Neural cell (in vitro differentiated cells): ENCODE measurements at regions not wholly inside any gene's neighbourhood (a gene's known extent, or its start where the extent isn't known, plus 50 kb on each side); places are given as distances from the start of the nearest gene placed in this dataset.

ENCODE experiments used
- H2AFZ ChIP-seq: fragments of 200-600, 300-800 bp; sonication (generic), shearing (Covaris generic); 2 replicates; pipeline ENCODE4 v1.6.0; 2014; ENCODE audit warnings: low read depth, mild to moderate bottlenecking, antibody characterized with exemption, low read length, moderate library complexity
- H3F3A ChIP-seq: fragments of 200-600 bp; shearing (Covaris generic); 2 replicates; pipeline ENCODE4 v1.6.1; 2016; ENCODE audit warnings: mild to moderate bottlenecking, moderate library complexity, mixed read lengths, antibody characterized with exemption, low read length; ENCODE audit not compliant: insufficient read depth, poor library complexity, severe bottlenecking
- H3K27ac ChIP-seq: fragments of 200-600, 300-800 bp; sonication (generic), shearing (Covaris generic); 2 replicates; pipeline ENCODE4 v1.5.1; 2014; ENCODE audit warnings: mild to moderate bottlenecking, low read length, moderate library complexity
- H3K27me3 ChIP-seq: fragments of 300-800, 200-600 bp; sonication (generic), shearing (Covaris generic); 2 replicates; pipeline ENCODE4 v1.6.0; 2014; ENCODE audit warnings: mild to moderate bottlenecking, low read depth, low read length, moderate library complexity; ENCODE audit not compliant: insufficient read depth
- H3K36me3 ChIP-seq: fragments of 300-800, 200-600 bp; sonication (generic), shearing (Covaris generic); 2 replicates; pipeline ENCODE4 v1.5.1; 2014; ENCODE audit warnings: mild to moderate bottlenecking, antibody characterized with exemption, low read length, moderate library complexity; ENCODE audit not compliant: insufficient read depth
- H3K4me2 ChIP-seq: fragments of 300-800, 200-600 bp; sonication (generic), shearing (Covaris generic); 2 replicates; pipeline ENCODE4 v1.6.0; 2014; ENCODE audit warnings: mild to moderate bottlenecking, low read length
- H3K4me3 ChIP-seq: fragments of 300-800, 200-600 bp; sonication (generic), shearing (Covaris generic); 2 replicates; pipeline ENCODE4 v1.5.1; 2014; ENCODE audit warnings: mild to moderate bottlenecking, low read length, moderate library complexity
- H3K79me2 ChIP-seq: fragments of 200-600 bp; shearing (Covaris generic); replicated peaks from 2 replicates; pipeline ENCODE4 v1.6.0; 2014; ENCODE audit warnings: mild to moderate bottlenecking, low read length, moderate library complexity; ENCODE audit not compliant: insufficient read depth
- H3K9ac ChIP-seq: fragments of 300-800, 200-600 bp; sonication (generic), shearing (Covaris generic); 2 replicates; pipeline ENCODE4 v1.6.1; 2016; ENCODE audit warnings: mild to moderate bottlenecking, low read length, mixed read lengths
- H3K9me2 ChIP-seq: fragments of 200-600 bp; shearing (Covaris generic); 2 replicates; pipeline ENCODE4 v1.6.1; 2016; ENCODE audit warnings: mild to moderate bottlenecking, low read length, mixed read lengths; ENCODE audit not compliant: insufficient read depth
- H3K9me3 ChIP-seq: fragments of 200-600, 300-800 bp; sonication (generic), shearing (Covaris generic); 2 replicates; pipeline ENCODE4 v1.6.1; 2016; ENCODE audit warnings: mild to moderate bottlenecking, mixed run types, low read length, moderate library complexity, mixed read lengths
- H4K20me1 ChIP-seq: fragments of 200-600 bp; shearing (Covaris generic); 2 replicates; pipeline ENCODE4 v1.6.1; 2016; ENCODE audit warnings: mild to moderate bottlenecking, mixed run types; ENCODE audit not compliant: insufficient read depth
- CTCF ChIP-seq: fragments of 450-650 bp; IDR thresholded peaks from 2 replicates; pipeline ENCODE4 v1.5.1; 2014; ENCODE audit warnings: antibody characterized with exemption, mild to moderate bottlenecking, moderate library complexity; ENCODE audit not compliant: poor library complexity, severe bottlenecking
- EP300 ChIP-seq: fragments of 450-650 bp; conservative IDR thresholded peaks from 2 replicates; pipeline ENCODE4 v1.6.1; 2014; ENCODE audit warnings: antibody characterized with exemption, mild to moderate bottlenecking, moderate library complexity; ENCODE audit not compliant: poor library complexity, severe bottlenecking
- EZH2 ChIP-seq: fragments of 200-600, 300-800 bp; shearing (Covaris generic), sonication (generic); IDR thresholded peaks from 2 replicates; pipeline ENCODE4 v1.6.1; 2014; ENCODE audit warnings: antibody characterized with exemption, low read length, borderline replicate concordance, mild to moderate bottlenecking; ENCODE audit not compliant: insufficient read depth, poor library complexity, severe bottlenecking
- MXI1 ChIP-seq: fragments of 450-650 bp; conservative IDR thresholded peaks from 2 replicates; pipeline ENCODE4 v1.6.1; 2014; ENCODE audit warnings: antibody characterized with exemption, mild to moderate bottlenecking; ENCODE audit not compliant: poor library complexity, severe bottlenecking
- POLR2AphosphoS5 ChIP-seq: IDR thresholded peaks from 2 replicates; pipeline ENCODE4 v1.6.1; 2012
- RAD21 ChIP-seq: fragments of 450-650 bp; conservative IDR thresholded peaks from 2 replicates; pipeline ENCODE4 v1.6.1; 2014; ENCODE audit warnings: antibody characterized with exemption, mild to moderate bottlenecking, moderate library complexity
- REST ChIP-seq: IDR thresholded peaks from 2 replicates; pipeline ENCODE4 v1.6.1; 2012; ENCODE audit warnings: borderline replicate concordance
- SMC3 ChIP-seq: fragments of 450-650 bp; conservative IDR thresholded peaks from 2 replicates; pipeline ENCODE4 v1.6.1; 2014; ENCODE audit warnings: antibody characterized with exemption, mild to moderate bottlenecking, moderate library complexity; ENCODE audit not compliant: poor library complexity
- TAF1 ChIP-seq: IDR thresholded peaks from 2 replicates; pipeline ENCODE4 v1.6.1; 2012; ENCODE audit warnings: low read depth

GRCh38 chr13:99133848-99134247, 66.8 kb upstream of the UBAC2 start:
- H3K4me2 ChIP-seq = no peak overlapping the region
- no peaks in the 10 kb centered on the region for H3K36me3 ChIP-seq
- no peak overlapping the region for H3K9ac ChIP-seq
- no peaks in the 10 kb centered on the region for H3K9me3 ChIP-seq
- H3K79me2 ChIP-seq = no peaks in the 10 kb centered on the region
- H3K27ac ChIP-seq = no peak overlapping the region
- no peaks in the 10 kb centered on the region for H4K20me1 ChIP-seq
- H3K27me3 ChIP-seq = no peaks in the 10 kb centered on the region
- no peak for TF ChIP-seq MXI1
- no peak for TF ChIP-seq REST
- TF ChIP-seq TAF1 = no peak
- TF ChIP-seq SMC3 = no peak
- no peak for TF ChIP-seq CTCF
- no peak for TF ChIP-seq EP300
- no peak for TF ChIP-seq POLR2AphosphoS5
- no peaks in the 10 kb centered on the region for H3F3A ChIP-seq
- no peak overlapping the region for H3K4me3 ChIP-seq
- H3K9me2 ChIP-seq = no peaks in the 10 kb centered on the region
- H2AFZ ChIP-seq = no peak overlapping the region

- TF ChIP-seq SMC3 (no peak), POLR2AphosphoS5 (no peak), CTCF (no peak), EP300 (no peak), MXI1 (no peak), REST (no peak), EZH2 (no peak), RAD21 (no peak), TAF1 (no peak)
- Histone ChIP-seq H3K27ac (no peak overlapping the region), H3K4me3 (no peak overlapping the region), H3K4me2 (no peak overlapping the region), H3K9ac (no peak overlapping the region), H4K20me1 (no peaks in the 10 kb centered on the region), H2AFZ (no peak overlapping the region), H3K9me3 (no peaks in the 10 kb centered on the region), H3K36me3 (no peaks in the 10 kb centered on the region), H3K79me2 (no peaks in the 10 kb centered on the region), H3K27me3 (no peaks in the 10 kb centered on the region), H3K9me2 (no peaks in the 10 kb centered on the region), H3F3A (no peaks in the 10 kb centered on the region)
These were observed 65.1 kb upstream of the UBAC2 start for GRCh38 chr13:99135591-99135990.
